A549 (cell line): ENCODE measurements at regions not wholly inside any gene's neighbourhood (a gene's known extent, or its start where the extent isn't known, plus 50 kb on each side); places are given as distances from the start of the nearest gene placed in this dataset.
A peak's percentile ranks its signal among the peaks of the same experiment; 100 is the strongest.

Source experiments
- ATAC-seq, 2 experiments: fragments of 200-7000 bp in 1 of 2; fragments of >200 bp in 1 of 2; cut with Nextera tagmentation in 1 of 2; cut with Tn5 transposase in 1 of 2; 3 replicates each; pipeline versions ENCODE4 v1.8.0 to v1.9.1; 2018 to 2020; ENCODE audit warnings: mild to moderate bottlenecking in 1 of 2, moderate library complexity in 1 of 2
- CTCF ChIA-PET: fragments of 300-600 bp; sonication (Branson Sonifier 250); formaldehyde crosslinking; extraction: SDS; loops from one replicate; lab custom pipeline; 2021; ENCODE audit warnings: antibody characterized with exemption, inconsistent platforms; lab: Yijun Ruan, JAX
- POLR2A ChIA-PET: fragments of 350-600 bp; formaldehyde crosslinking; extraction: SDS; loops from one replicate; lab custom pipeline; 2021; ENCODE audit warnings: antibody characterized with exemption, inconsistent platforms; lab: Yijun Ruan, JAX
- DNase-seq, 2 experiments: peaks; one replicate each; pipeline versions ENCODE4 v3.0.0 to v3.0.0-alpha.2; 2011 to 2016; ENCODE audit warnings: low read depth in 1 of 2, low spot score in 1 of 2
- FAIRE-seq: peaks from 2 replicates; lab custom pipeline; 2011; peaks lifted over from hg19 to GRCh38; lab: Jason Lieb, UNC
- H3K27ac ChIP-seq, 2 experiments: fragments of >200 bp; sonication (Bioruptor Twin); formaldehyde crosslinking; 3 replicates each; pipeline ENCODE4 v1.5.1; 2016 to 2017
- H3K4me1 ChIP-seq: fragments of >200 bp; sonication (Bioruptor Twin); formaldehyde crosslinking; 3 replicates; pipeline ENCODE4 v1.6.1; 2016
- H3K4me2 ChIP-seq: fragments of >200 bp; sonication (Bioruptor Twin); formaldehyde crosslinking; 3 replicates; pipeline ENCODE4 v1.6.1; 2016
- H3K4me3 ChIP-seq: fragments of >200 bp; sonication (Bioruptor Twin); formaldehyde crosslinking; 3 replicates; pipeline ENCODE4 v1.5.1; 2016
- H3K9me3 ChIP-seq: fragments of >200 bp; sonication (Bioruptor Twin); formaldehyde crosslinking; 3 replicates; pipeline ENCODE4 v1.6.1; 2016
- BHLHE40 ChIP-seq: IDR thresholded peaks from 2 replicates; pipeline ENCODE4 v1.6.1; 2012; ENCODE audit warnings: low read depth, low read length, inconsistent platforms
- CBX2 ChIP-seq: fragments of 200-600 bp; sonication (generic); IDR thresholded peaks from 2 replicates; pipeline ENCODE4 v1.6.1; 2016; ENCODE audit warnings: low read depth, mild to moderate bottlenecking, borderline replicate concordance
- CTCF ChIP-seq: fragments of >200 bp; sonication (Bioruptor Twin); formaldehyde crosslinking; IDR thresholded peaks from 3 replicates; pipeline ENCODE4 v1.5.1; 2016
- EHF ChIP-seq: fragments of 250-450 bp; sonication (Bioruptor Pico); IDR thresholded peaks from 2 replicates; pipeline ENCODE4 v1.5.0; 2020; ENCODE audit warnings: mild to moderate bottlenecking
- EHMT2 ChIP-seq: fragments of 200-600 bp; sonication (generic); IDR thresholded peaks from 2 replicates; pipeline ENCODE4 v1.6.1; 2016; ENCODE audit warnings: antibody characterized with exemption, low read depth, mild to moderate bottlenecking, moderate library complexity
- ESRRA ChIP-seq: fragments of 150-350 bp; IDR thresholded peaks from 2 replicates; pipeline ENCODE4 v1.6.1; 2014; ENCODE audit warnings: mild to moderate bottlenecking, low read length, borderline replicate concordance
- FOSB ChIP-seq: fragments of 250-450 bp; sonication (Bioruptor Pico); IDR thresholded peaks from 2 replicates; pipeline ENCODE4 v1.5.0; 2020; ENCODE audit warnings: mild to moderate bottlenecking, moderate library complexity
- FOSL2 ChIP-seq, 2 experiments: fragments of 450-650 bp in 1 of 2; fragments of >200 bp in 1 of 2; sonication (Bioruptor Twin) in 1 of 2; formaldehyde crosslinking; IDR thresholded peaks; 2 replicates each; pipeline versions ENCODE4 v1.5.0 to v1.6.1; 2016 to 2020; ENCODE audit warnings: mild to moderate bottlenecking in 1 of 2, moderate library complexity in 1 of 2
- FOXS1 ChIP-seq: fragments of 250-450 bp; sonication (Bioruptor Pico); IDR thresholded peaks from 2 replicates; pipeline ENCODE4 v1.5.0; 2020; ENCODE audit warnings: mild to moderate bottlenecking, moderate library complexity
- GATA3 ChIP-seq: IDR thresholded peaks from 2 replicates; pipeline ENCODE4 v1.6.1; 2012; ENCODE audit warnings: borderline replicate concordance
- HEYL ChIP-seq: fragments of 250-450 bp; sonication (Bioruptor Pico); IDR thresholded peaks from 2 replicates; pipeline ENCODE4 v1.8.0; 2021; ENCODE audit warnings: mild to moderate bottlenecking, moderate library complexity
- KDM5A ChIP-seq: fragments of 200-600 bp; sonication (generic); IDR thresholded peaks from 2 replicates; pipeline ENCODE4 v1.6.1; 2016; ENCODE audit warnings: antibody characterized with exemption, mild to moderate bottlenecking
- MAX ChIP-seq: IDR thresholded peaks from 2 replicates; pipeline ENCODE4 v1.6.1; 2012
- MAZ ChIP-seq: fragments of 150-350 bp; IDR thresholded peaks from 2 replicates; pipeline ENCODE4 v1.6.1; 2014; ENCODE audit warnings: antibody characterized with exemption, low read depth, low read length, borderline replicate concordance
- NFE2L2 ChIP-seq: fragments of 150-350 bp; conservative IDR thresholded peaks from 2 replicates; pipeline ENCODE4 v1.6.1; 2014; ENCODE audit warnings: low read length
- PHF8 ChIP-seq: fragments of 200-600 bp; sonication (generic); IDR thresholded peaks from 2 replicates; pipeline ENCODE4 v1.6.1; 2016; ENCODE audit warnings: low read depth, mild to moderate bottlenecking, antibody characterized with exemption, moderate library complexity, borderline replicate concordance
- POLR2A ChIP-seq: IDR thresholded peaks from 2 replicates; pipeline ENCODE4 v1.6.1; 2012; ENCODE audit warnings: mild to moderate bottlenecking, low read length
- POLR2AphosphoS2 ChIP-seq: conservative IDR thresholded peaks from 2 replicates; pipeline ENCODE4 v1.6.1; 2012; ENCODE audit warnings: low read length, improper control_type of control experiment, inconsistent platforms
- SREBF2 ChIP-seq: fragments of 450-650 bp; IDR thresholded peaks from 2 replicates; pipeline ENCODE4 v1.6.1; 2014; ENCODE audit warnings: mild to moderate bottlenecking, moderate library complexity
- TFCP2L1 ChIP-seq: fragments of 250-450 bp; sonication (Bioruptor Pico); IDR thresholded peaks from 2 replicates; pipeline ENCODE4 v1.5.0; 2021; ENCODE audit warnings: mild to moderate bottlenecking
- TP53 ChIP-seq: fragments of 250-450 bp; sonication (Bioruptor Pico); IDR thresholded peaks from 2 replicates; pipeline ENCODE4 v1.5.0; 2021; ENCODE audit warnings: mild to moderate bottlenecking, moderate library complexity
- ZFP36 ChIP-seq: fragments of 450-650 bp; IDR thresholded peaks from 2 replicates; pipeline ENCODE4 v1.6.1; 2014; ENCODE audit warnings: borderline replicate concordance; ENCODE audit not compliant: partially characterized antibody
- ZNF302 ChIP-seq: fragments of 250-450 bp; sonication (Bioruptor Pico); IDR thresholded peaks from 2 replicates; pipeline ENCODE4 v1.9.0; 2021; ENCODE audit warnings: inconsistent platforms, mild to moderate bottlenecking, moderate library complexity
- ZSCAN20 ChIP-seq: fragments of 250-450 bp; sonication (Bioruptor Pico); IDR thresholded peaks from 2 replicates; pipeline ENCODE4 v1.8.0; 2022; ENCODE audit warnings: mild to moderate bottlenecking, moderate library complexity
- WGBS: methylation state at CpG from one replicate; pipeline ENCODE4 v1.1.6; 2017; ENCODE audit errors: missing lambda C conversion rate; 5-methylcytosine and 5-hydroxymethylcytosine counted together

GRCh38 chr13:50209631-50210030, 194.4 kb downstream of the KCNRG start:
- TF ChIP-seq TP53 (no peak), PHF8 (no peak), HEYL (CRISPR knock-in tag) (no peak), SREBF2 (no peak), POLR2A (no peak), CTCF (no peak), CBX2 (no peak), MAZ (no peak), TFCP2L1 (CRISPR knock-in tag) (no peak), MAX (no peak), FOXS1 (CRISPR knock-in tag) (no peak), KDM5A (no peak), ZFP36 (no peak), ZSCAN20 (CRISPR knock-in tag) (no peak), POLR2AphosphoS2 (no peak), ESRRA (no peak), GATA3 (no peak), ZNF302 (CRISPR knock-in tag) (no peak)
- Histone ChIP-seq H3K4me3 (no peak overlapping the region), H3K4me1 (peaks cover 17% of the 10 kb centered on the region), H3K9me3 (peaks cover 9% of the 10 kb centered on the region; the same call in 1 of the 3 replicates), H3K27ac (peak overlapping the region in 1 of 2 experiments; percentile 80; a peak in 2 of 6 replicates), H3K4me2 (peak overlapping the region; percentile 95; the same call in 2 of the 3 replicates)
- CTCF ChIA-PET, result no interaction called here
- POLR2A ChIA-PET, result no interaction called here
- 91% methylated on average over 1 of the region's 1 CpG for WGBS
- FAIRE-seq, result no peak
- ATAC-seq, result no peak
- DNase-seq, result no peak

GRCh38 chr13:50213526-50213925, 198.3 kb downstream of the KCNRG start:
- ChIA-PET CTCF (interaction anchor here (1.4 kb wide), 1 partner anchor 13 kb away, joined by 3 read pairs; no protein-coding TSS in a partner anchor), POLR2A (no interaction called here)
- no peak for FAIRE-seq
- Histone ChIP-seq H3K4me1 (peaks cover 10% of the 10 kb centered on the region; the same call in 1 of the 3 replicates), H3K9me3 (peaks cover 11% of the 10 kb centered on the region; the same call in 1 of the 3 replicates), H3K4me3 (no peak overlapping the region), H3K4me2 (no peak overlapping the region), H3K27ac (no peak overlapping the region)
- ATAC-seq, result no peak
- WGBS, result 0% methylated on average over 1 of the region's 1 CpG
- TF ChIP-seq ESRRA (no peak), EHF (CRISPR knock-in tag) (no peak), KDM5A (no peak), NFE2L2 (no peak), EHMT2 (no peak), POLR2AphosphoS2 (no peak), BHLHE40 (no peak)
- no peak for DNase-seq

GRCh38 chr13:50214514-50214913, 199.3 kb downstream of the KCNRG start:
- no peak overlapping the region for H3K4me3 ChIP-seq
- H3K9me3 ChIP-seq, result peaks cover 11% of the 10 kb centered on the region; the same call in 1 of the 3 replicates
- ChIA-PET CTCF (interaction anchor here (1.4 kb wide), 1 partner anchor 14 kb away, joined by 3 read pairs; no protein-coding TSS in a partner anchor), POLR2A (no interaction called here)
- H3K4me2 ChIP-seq, result no peak overlapping the region
- no peak for ATAC-seq
- no peak for FAIRE-seq
- H3K27ac ChIP-seq, result no peak overlapping the region
- DNase-seq, result no peak
- TF ChIP-seq FOSB (CRISPR knock-in tag) (no peak), FOSL2 (IDR thresholded peaks at IDR 0.05) (no peak), FOSL2 (CRISPR knock-in tag; IDR thresholded peaks at IDR 0.05) (0 out of 2 replicates have a peak, but pooled peaks have one; percentile 7)
- peaks cover 3% of the 10 kb centered on the region; the same call in 1 of the 3 replicates for H3K4me1 ChIP-seq
